HepG2 (cell line): ENCODE measurements at regions not wholly inside any gene's neighbourhood (a gene's known extent, or its start where the extent isn't known, plus 50 kb on each side); places are given as distances from the start of the nearest gene placed in this dataset.

Experiments
- BRCA1 ChIP-seq: sonication (generic); formaldehyde crosslinking; IDR thresholded peaks from 2 replicates; pipeline ENCODE4 v1.4.0; 2020; ENCODE audit warnings: missing genetic modification reagents
- CBX2 ChIP-seq, 2 experiments: fragments of 200-600 bp in 1 of 2; sonication (generic); formaldehyde crosslinking in 1 of 2; IDR thresholded peaks; 2 replicates each; pipeline versions ENCODE4 v1.7.0 to v1.8.1; 2018 to 2022; ENCODE audit warnings: low read depth in 2 of 2, low read length in 1 of 2, mild to moderate bottlenecking in 1 of 2, missing genetic modification reagents in 1 of 2
- KDM4B ChIP-seq: sonication (generic); formaldehyde crosslinking; IDR thresholded peaks from 2 replicates; pipeline ENCODE4 v1.4.0; 2020; ENCODE audit warnings: missing genetic modification reagents
- POLR2AphosphoS5 ChIP-seq: IDR thresholded peaks from 2 replicates; pipeline ENCODE4 v1.6.1; 2012; ENCODE audit warnings: low read depth, low read length

GRCh38 chr14:28243600-28243999, 523.0 kb upstream of the FOXG1 start:
- TF ChIP-seq CBX2 (IDR thresholded peaks at IDR 0.05; ENCODE audit: low read depth, low read length) (no peak), CBX2 (CRISPR knock-in tag; IDR thresholded peaks at IDR 0.05; ENCODE audit: low read depth) (no peak), POLR2AphosphoS5 (no peak), KDM4B (CRISPR knock-in tag) (no peak), BRCA1 (CRISPR knock-in tag) (no peak)
